Osteocyte (in vitro differentiated cells): ENCODE measurements at regions not wholly inside any gene's neighbourhood (a gene's known extent, or its start where the extent isn't known, plus 50 kb on each side); places are given as distances from the start of the nearest gene placed in this dataset.

Experiments used
- DNase-seq: peaks from one replicate; pipeline ENCODE4 v3.0.0; 2021; ENCODE audit warnings: mixed read lengths; ENCODE audit not compliant: unreplicated experiment; ENCODE audit errors: extremely low spot score
- H3K27ac Mint-ChIP-seq: one replicate; pipeline ENCODE4 v1.8.0; 2021; ENCODE audit warnings: mild to moderate bottlenecking, mixed read lengths; ENCODE audit not compliant: unreplicated experiment
- H3K27me3 Mint-ChIP-seq: one replicate; pipeline ENCODE4 v1.8.0; 2021; ENCODE audit warnings: mixed read lengths; ENCODE audit not compliant: unreplicated experiment
- H3K36me3 Mint-ChIP-seq: one replicate; pipeline ENCODE4 v1.8.0; 2021; ENCODE audit warnings: mixed read lengths; ENCODE audit not compliant: unreplicated experiment
- H3K4me1 Mint-ChIP-seq: one replicate; pipeline ENCODE4 v1.8.0; 2021; ENCODE audit warnings: mixed read lengths; ENCODE audit not compliant: unreplicated experiment
- H3K4me3 Mint-ChIP-seq: one replicate; pipeline ENCODE4 v1.8.0; 2021; ENCODE audit warnings: mild to moderate bottlenecking, moderate library complexity, mixed read lengths; ENCODE audit not compliant: unreplicated experiment
- H3K9me3 Mint-ChIP-seq: one replicate; pipeline ENCODE4 v1.8.0; 2021; ENCODE audit warnings: mixed read lengths; ENCODE audit not compliant: unreplicated experiment
- CTCF ChIP-seq: fragments of 200-600 bp; sonication (generic); IDR thresholded peaks from 2 replicates; pipeline ENCODE4 v1.5.0; 2021; ENCODE audit warnings: antibody characterized with exemption, mild to moderate bottlenecking, moderate library complexity

DNA sequence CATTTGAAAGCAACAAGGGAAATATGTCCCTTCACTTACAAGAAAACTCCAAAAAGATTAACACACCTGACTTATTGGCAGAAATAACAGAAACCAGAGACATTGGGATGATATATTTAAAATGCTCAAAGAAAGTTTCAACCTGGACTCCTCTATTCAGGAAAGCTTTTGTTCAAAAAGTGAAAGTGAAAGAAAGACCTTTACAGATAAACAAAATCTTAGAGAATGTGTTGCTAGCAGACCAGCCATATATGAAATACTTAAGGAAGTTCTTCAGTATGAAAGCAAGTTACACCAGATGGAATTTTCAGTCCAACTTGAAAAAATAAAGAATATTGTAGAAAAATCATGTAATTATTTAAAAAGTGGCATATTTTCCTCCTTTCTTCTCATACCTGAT lies 1075.1 kb downstream of the NR2F1-AS1 start:
- H3K27me3 Mint-ChIP-seq, result no peaks in the 10 kb centered on the region
- peak overlapping the region; percentile 59 for H3K4me3 Mint-ChIP-seq
- peak overlapping the region; percentile 91 for H3K27ac Mint-ChIP-seq

DNA sequence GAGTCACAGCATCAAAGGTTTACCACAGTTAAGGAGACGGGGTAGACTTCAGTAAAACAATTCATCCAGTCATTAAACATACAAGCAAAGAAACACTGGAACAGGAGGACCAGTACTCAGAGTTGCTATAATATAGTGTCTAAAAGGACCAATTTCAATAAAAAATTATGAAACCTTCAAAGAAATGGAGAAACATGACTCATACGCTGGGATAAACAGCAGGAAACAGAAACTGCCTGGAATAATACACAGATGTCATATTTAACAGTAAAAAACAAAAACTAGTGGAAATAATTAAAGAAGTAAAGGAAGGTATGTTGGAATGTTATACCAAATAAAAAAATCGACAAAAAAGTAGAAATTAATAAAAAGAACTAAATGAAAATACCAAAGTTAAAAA lies 1075.9 kb downstream of the NR2F1-AS1 start:
- no peak for DNase-seq
- H3K9me3 Mint-ChIP-seq, result peaks cover 14% of the 10 kb centered on the region
- no peak overlapping the region for H3K4me3 Mint-ChIP-seq
- H3K4me1 Mint-ChIP-seq, result peaks cover 22% of the 10 kb centered on the region
- no peaks in the 10 kb centered on the region for H3K27me3 Mint-ChIP-seq
- peaks cover 3% of the 10 kb centered on the region for H3K36me3 Mint-ChIP-seq
- peak overlapping the region; percentile 91 for H3K27ac Mint-ChIP-seq
- no peak for TF ChIP-seq CTCF

More for the DNA sequence above, 1075.1 kb downstream of the NR2F1-AS1 start:
- Mint-ChIP-seq H3K9me3 (peaks cover 21% of the 10 kb centered on the region), H3K36me3 (peaks cover 8% of the 10 kb centered on the region), H3K4me1 (peaks cover 22% of the 10 kb centered on the region)
- DNase-seq, result no peak
- TF ChIP-seq CTCF, result no peak

DNA sequence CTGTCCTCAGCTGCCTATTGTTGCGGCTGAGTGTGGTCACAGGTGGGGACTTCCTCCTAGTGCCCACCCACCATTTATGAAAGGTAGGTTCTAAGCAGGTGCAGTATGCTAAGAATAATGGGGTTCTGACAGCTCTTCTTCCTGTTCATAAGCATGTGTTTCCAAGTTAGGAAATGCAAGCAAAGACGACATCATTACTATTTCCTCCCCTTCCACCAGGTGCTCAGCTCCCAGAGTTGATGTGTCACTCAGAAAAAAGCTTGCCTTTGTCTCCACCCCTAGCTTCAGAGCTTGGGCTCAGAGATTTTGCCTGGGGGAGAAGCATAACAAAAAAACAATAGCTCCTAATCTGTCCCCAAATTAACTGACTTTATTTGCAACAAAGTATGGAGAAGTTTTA lies 1076.7 kb downstream of the NR2F1-AS1 start:
- H3K4me1 Mint-ChIP-seq, result peaks cover 22% of the 10 kb centered on the region
- H3K4me3 Mint-ChIP-seq, result no peak overlapping the region
- TF ChIP-seq CTCF, result no peak
- peaks cover 3% of the 10 kb centered on the region for H3K36me3 Mint-ChIP-seq
- H3K27me3 Mint-ChIP-seq, result no peaks in the 10 kb centered on the region
- H3K9me3 Mint-ChIP-seq, result peaks cover 14% of the 10 kb centered on the region
- DNase-seq, result no peak
- no peak overlapping the region for H3K27ac Mint-ChIP-seq

DNA sequence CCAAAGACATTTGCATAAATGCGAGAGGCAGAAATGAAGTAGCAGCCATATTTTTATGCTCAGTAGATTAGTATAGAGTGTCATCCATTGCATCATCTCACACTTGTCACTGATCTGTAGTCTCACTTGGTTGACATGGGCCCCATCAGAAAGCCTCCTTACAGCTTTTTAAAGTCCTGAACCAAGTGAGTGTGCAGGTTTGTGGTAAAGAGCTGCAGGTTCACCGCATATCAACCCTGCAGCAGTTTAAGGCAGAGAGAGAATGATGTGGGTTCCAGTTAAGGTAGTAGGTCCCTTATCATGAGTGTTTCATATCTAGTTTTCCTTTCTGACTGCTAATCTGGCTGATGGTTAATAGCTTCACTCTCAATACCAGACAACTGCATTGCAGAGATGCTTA lies 1080.3 kb downstream of the NR2F1-AS1 start:
- Mint-ChIP-seq H3K9me3 (peaks cover 4% of the 10 kb centered on the region), H3K4me3 (no peak overlapping the region), H3K36me3 (no peaks in the 10 kb centered on the region), H3K27me3 (no peaks in the 10 kb centered on the region), H3K4me1 (peaks cover 14% of the 10 kb centered on the region), H3K27ac (no peak overlapping the region)
- TF ChIP-seq CTCF, result no peak
- DNase-seq, result no peak

DNA sequence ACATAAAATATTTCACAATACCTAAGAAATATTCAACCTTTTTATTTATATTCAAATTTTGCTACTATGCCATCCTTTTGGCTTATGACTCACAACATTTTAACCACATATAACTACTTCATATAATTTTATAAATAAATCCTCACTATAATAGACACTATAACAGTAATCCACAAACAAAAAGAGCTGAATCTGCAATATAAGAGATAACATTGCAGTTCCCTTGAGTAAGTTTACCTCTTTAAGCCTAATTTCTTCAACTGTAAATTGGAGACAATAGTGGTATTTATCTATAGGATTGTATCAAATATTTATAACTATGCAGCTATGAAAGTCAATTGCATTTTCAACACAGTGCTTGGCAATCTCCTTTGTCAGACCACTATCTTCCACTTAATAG lies 1084.5 kb downstream of the NR2F1-AS1 start:
- Mint-ChIP-seq H3K9me3 (peaks cover 4% of the 10 kb centered on the region), H3K4me3 (no peak overlapping the region), H3K27ac (no peak overlapping the region), H3K4me1 (no peaks in the 10 kb centered on the region), H3K27me3 (no peaks in the 10 kb centered on the region), H3K36me3 (no peaks in the 10 kb centered on the region)
- DNase-seq, result no peak
- no peak for TF ChIP-seq CTCF
